OCI-LY1 (cell line): ENCODE measurements at regions not wholly inside any gene's neighbourhood (a gene's known extent, or its start where the extent isn't known, plus 50 kb on each side); places are given as distances from the start of the nearest gene placed in this dataset.

Experiments used
- EZH2 ChIP-seq: fragments of 200-600 bp; sonication (generic), shearing (Covaris generic); IDR thresholded peaks from 2 replicates; pipeline ENCODE4 v1.8.0; 2017; ENCODE audit warnings: borderline replicate concordance, mixed run types, mild to moderate bottlenecking, antibody characterized with exemption, low read length, moderate library complexity, mixed read lengths
- TF ChIP-seq, protein P1 (sequence below): fragments of 200-600 bp; sonication (generic), shearing (Covaris generic); IDR thresholded peaks from 2 replicates; pipeline ENCODE4 v1.5.1; 2017; ENCODE audit warnings: mild to moderate bottlenecking, antibody characterized with exemption, low read length, moderate library complexity, mixed read lengths

DNA sequence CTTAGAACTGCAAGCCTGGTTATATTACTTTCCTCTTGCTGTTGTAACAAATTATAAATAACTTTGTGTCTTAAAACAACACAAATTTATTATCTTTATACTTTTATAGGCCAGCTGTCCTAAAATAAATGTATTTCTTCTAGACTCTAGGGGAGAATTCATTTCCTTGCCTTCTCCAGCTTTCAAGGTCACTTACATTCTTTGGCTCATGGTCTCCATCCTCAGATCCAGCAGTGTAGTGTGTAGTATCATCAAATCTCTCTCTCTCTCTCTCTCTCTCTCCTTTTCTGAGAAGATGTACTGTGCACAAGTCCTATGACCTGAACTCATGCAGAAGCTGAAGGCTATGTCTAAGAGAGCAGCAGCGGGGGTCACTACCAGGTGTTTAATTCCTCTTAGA lies 1510.6 kb downstream of the MRPL39 start:
- TF ChIP-seq, protein P1, sequence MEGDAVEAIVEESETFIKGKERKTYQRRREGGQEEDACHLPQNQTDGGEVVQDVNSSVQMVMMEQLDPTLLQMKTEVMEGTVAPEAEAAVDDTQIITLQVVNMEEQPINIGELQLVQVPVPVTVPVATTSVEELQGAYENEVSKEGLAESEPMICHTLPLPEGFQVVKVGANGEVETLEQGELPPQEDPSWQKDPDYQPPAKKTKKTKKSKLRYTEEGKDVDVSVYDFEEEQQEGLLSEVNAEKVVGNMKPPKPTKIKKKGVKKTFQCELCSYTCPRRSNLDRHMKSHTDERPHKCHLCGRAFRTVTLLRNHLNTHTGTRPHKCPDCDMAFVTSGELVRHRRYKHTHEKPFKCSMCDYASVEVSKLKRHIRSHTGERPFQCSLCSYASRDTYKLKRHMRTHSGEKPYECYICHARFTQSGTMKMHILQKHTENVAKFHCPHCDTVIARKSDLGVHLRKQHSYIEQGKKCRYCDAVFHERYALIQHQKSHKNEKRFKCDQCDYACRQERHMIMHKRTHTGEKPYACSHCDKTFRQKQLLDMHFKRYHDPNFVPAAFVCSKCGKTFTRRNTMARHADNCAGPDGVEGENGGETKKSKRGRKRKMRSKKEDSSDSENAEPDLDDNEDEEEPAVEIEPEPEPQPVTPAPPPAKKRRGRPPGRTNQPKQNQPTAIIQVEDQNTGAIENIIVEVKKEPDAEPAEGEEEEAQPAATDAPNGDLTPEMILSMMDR = no peak
- TF ChIP-seq EZH2 = no peak
